Activated CD8-positive, alpha-beta memory T cell treated with anti-CD3 and anti-CD28 coated beads for 24 hours (primary cell): ENCODE measurements at regions not wholly inside any gene's neighbourhood (a gene's known extent, or its start where the extent isn't known, plus 50 kb on each side); places are given as distances from the start of the nearest gene placed in this dataset.

Experiments used
- DNase-seq: peaks from one replicate; pipeline ENCODE4 v3.0.0-alpha.2; 2020

- DNase-seq, result no peak
Measured at GRCh38 chr11:70537576-70538571, 139.5 kb downstream of the CTTN start.

- no peak for DNase-seq
Measured at GRCh38 chr11:70538641-70539359, 140.5 kb downstream of the CTTN start.

- DNase-seq, result no peak
Measured at GRCh38 chr11:70539360-70540095, 141.2 kb downstream of the CTTN start.

- no peak for DNase-seq
Measured at GRCh38 chr11:70540196-70540595, 141.9 kb downstream of the CTTN start.

GRCh38 chr11:70541176-70541575 is 142.8 kb downstream of the CTTN start:
- no peak for DNase-seq

GRCh38 chr11:70541699-70542098 is 143.4 kb downstream of the CTTN start:
- no peak for DNase-seq

- no peak for DNase-seq
Measured at GRCh38 chr11:70542406-70542805, 144.1 kb downstream of the CTTN start.

- no peak for DNase-seq
Measured at GRCh38 chr11:70542811-70543210, 144.5 kb downstream of the CTTN start.

GRCh38 chr11:70543611-70544010 is 145.3 kb downstream of the CTTN start:
- DNase-seq, result no peak

GRCh38 chr11:70544067-70544773 is 145.9 kb downstream of the CTTN start:
- no peak for DNase-seq

- no peak for DNase-seq
Measured at GRCh38 chr11:70544774-70545609, 146.7 kb downstream of the CTTN start.

GRCh38 chr11:70545610-70545912 is 147.2 kb downstream of the CTTN start:
- no peak for DNase-seq

- no peak for DNase-seq
Measured at GRCh38 chr11:70546191-70546940, 148.0 kb downstream of the CTTN start.

GRCh38 chr11:70547386-70547785 is 149.1 kb downstream of the CTTN start:
- no peak for DNase-seq

GRCh38 chr11:70547821-70548670 is 149.7 kb downstream of the CTTN start:
- no peak for DNase-seq

GRCh38 chr11:70548976-70549375 is 150.6 kb downstream of the CTTN start:
- DNase-seq, result no peak

GRCh38 chr11:70549386-70549785 is 151.1 kb downstream of the CTTN start:
- DNase-seq, result no peak

GRCh38 chr11:70549796-70550195 is 151.5 kb downstream of the CTTN start:
- DNase-seq, result no peak

GRCh38 chr11:70550456-70551195 is 152.3 kb downstream of the CTTN start:
- DNase-seq, result no peak
